ENCODE measurements at regions not wholly inside any gene's neighbourhood (a gene's known extent, or its start where the extent isn't known, plus 50 kb on each side); places are given as distances from the start of the nearest gene placed in this dataset.
"Not testable (repeated sequence)": the region's sequence is repeated elsewhere in the genome, so short reads cannot be mapped to it uniquely, and the experiment has no call there.

GRCh38 chr4:121616449-121616848 is 80.3 kb downstream of the ANXA5 start:
- not testable (repeated sequence) for H3K4me1 Mint-ChIP-seq (ENCODE audit: low read depth); H3K27ac Mint-ChIP-seq
- peak; percentile 11 for DNase-seq (ENCODE audit: low spot score, unreplicated experiment)

GRCh38 chr4:121614101-121614500 is 82.7 kb downstream of the ANXA5 start:
- H3K9me3 Mint-ChIP-seq (ENCODE audit: low read depth): peaks cover 10% of the 10 kb centered on the region
- H3K36me3 Mint-ChIP-seq (ENCODE audit: insufficient read depth): no peaks in the 10 kb centered on the region
- H3K27ac Mint-ChIP-seq: no peak overlapping the region
- H3K4me1 Mint-ChIP-seq (ENCODE audit: low read depth): no peaks in the 10 kb centered on the region
- H3K4me3 Mint-ChIP-seq (ENCODE audit: low read depth): no peak overlapping the region
- TF ChIP-seq CTCF (IDR thresholded peaks at IDR 0.05; ENCODE audit: unreplicated experiment): no peak
- no peaks in the 10 kb centered on the region for H3K27me3 Mint-ChIP-seq
- no peak for DNase-seq (ENCODE audit: low spot score, unreplicated experiment)

More at GRCh38 chr4:121616449-121616848, 80.3 kb downstream of the ANXA5 start:
- not testable (repeated sequence) for H3K4me3 Mint-ChIP-seq (ENCODE audit: low read depth); H3K36me3 Mint-ChIP-seq (ENCODE audit: insufficient read depth); H3K27me3 Mint-ChIP-seq
- peaks cover 17% of the 10 kb centered on the region for H3K9me3 Mint-ChIP-seq (ENCODE audit: low read depth)

- Mint-ChIP-seq H3K36me3 (ENCODE audit: insufficient read depth) (no peaks in the 10 kb centered on the region), H3K27ac (no peak overlapping the region), H3K27me3 (no peaks in the 10 kb centered on the region), H3K4me1 (ENCODE audit: low read depth) (no peaks in the 10 kb centered on the region), H3K9me3 (ENCODE audit: low read depth) (no peaks in the 10 kb centered on the region), H3K4me3 (ENCODE audit: low read depth) (no peak overlapping the region)
- TF ChIP-seq CTCF (IDR thresholded peaks at IDR 0.05; ENCODE audit: unreplicated experiment): no peak
- DNase-seq (ENCODE audit: low spot score, unreplicated experiment): no peak
Measured at GRCh38 chr4:121599049-121599448, 97.7 kb downstream of the ANXA5 start.

GRCh38 chr4:121597346-121597934 is 99.3 kb downstream of the ANXA5 start:
- Mint-ChIP-seq H3K4me3 (ENCODE audit: low read depth) (no peak overlapping the region), H3K36me3 (ENCODE audit: insufficient read depth) (no peaks in the 10 kb centered on the region), H3K27me3 (no peaks in the 10 kb centered on the region), H3K27ac (no peak overlapping the region), H3K4me1 (ENCODE audit: low read depth) (no peaks in the 10 kb centered on the region), H3K9me3 (ENCODE audit: low read depth) (no peaks in the 10 kb centered on the region)
- TF ChIP-seq CTCF (IDR thresholded peaks at IDR 0.05; ENCODE audit: unreplicated experiment): no peak
- DNase-seq (ENCODE audit: low spot score, unreplicated experiment): no peak

- no peaks in the 10 kb centered on the region for H3K27me3 Mint-ChIP-seq
- H3K36me3 Mint-ChIP-seq (ENCODE audit: insufficient read depth): no peaks in the 10 kb centered on the region
- H3K4me3 Mint-ChIP-seq (ENCODE audit: low read depth): no peak overlapping the region
- TF ChIP-seq CTCF (IDR thresholded peaks at IDR 0.05; ENCODE audit: unreplicated experiment): no peak
- DNase-seq (ENCODE audit: low spot score, unreplicated experiment): no peak
- no peaks in the 10 kb centered on the region for H3K9me3 Mint-ChIP-seq (ENCODE audit: low read depth)
- H3K27ac Mint-ChIP-seq: no peak overlapping the region
- no peaks in the 10 kb centered on the region for H3K4me1 Mint-ChIP-seq (ENCODE audit: low read depth)
Measured at GRCh38 chr4:121594796-121595526, 101.8 kb downstream of the ANXA5 start.

GRCh38 chr4:121593760-121594159 is 103.0 kb downstream of the ANXA5 start:
- H3K4me1 Mint-ChIP-seq (ENCODE audit: low read depth): no peaks in the 10 kb centered on the region
- H3K36me3 Mint-ChIP-seq (ENCODE audit: insufficient read depth): no peaks in the 10 kb centered on the region
- H3K27ac Mint-ChIP-seq: no peak overlapping the region
- no peak for TF ChIP-seq CTCF (IDR thresholded peaks at IDR 0.05; ENCODE audit: unreplicated experiment)
- no peak overlapping the region for H3K4me3 Mint-ChIP-seq (ENCODE audit: low read depth)
- no peak for DNase-seq (ENCODE audit: low spot score, unreplicated experiment)
- H3K27me3 Mint-ChIP-seq: no peaks in the 10 kb centered on the region
- no peaks in the 10 kb centered on the region for H3K9me3 Mint-ChIP-seq (ENCODE audit: low read depth)

GRCh38 chr4:121592257-121592656 is 104.5 kb downstream of the ANXA5 start:
- not testable (repeated sequence) for H3K27me3 Mint-ChIP-seq; H3K27ac Mint-ChIP-seq; DNase-seq (ENCODE audit: low spot score, unreplicated experiment); H3K9me3 Mint-ChIP-seq (ENCODE audit: low read depth); H3K4me3 Mint-ChIP-seq (ENCODE audit: low read depth); H3K36me3 Mint-ChIP-seq (ENCODE audit: insufficient read depth); H3K4me1 Mint-ChIP-seq (ENCODE audit: low read depth)
